Testis (tissue), 2 donors: ENCODE measurements at regions not wholly inside any gene's neighbourhood (a gene's known extent, or its start where the extent isn't known, plus 50 kb on each side); places are given as distances from the start of the nearest gene placed in this dataset.

ENCODE experiments used
- POLR2A ChIP-seq: fragments of 450-650 bp; IDR thresholded peaks from one replicate; pipeline ENCODE4 v1.6.1; 2017; ENCODE audit warnings: antibody characterized with exemption, mild to moderate bottlenecking, moderate library complexity
- TF ChIP-seq, protein P1 (sequence below), 3 experiments: fragments of 450-650 bp in 2 of 3; fragments of 200-600 bp in 1 of 3; sonication (generic) in 1 of 3; IDR thresholded peaks; one replicate each; pipeline ENCODE4 v1.5.1; 2016 to 2019; ENCODE audit warnings: antibody characterized with exemption in 3 of 3, mild to moderate bottlenecking in 2 of 3, moderate library complexity in 1 of 3

DNA sequence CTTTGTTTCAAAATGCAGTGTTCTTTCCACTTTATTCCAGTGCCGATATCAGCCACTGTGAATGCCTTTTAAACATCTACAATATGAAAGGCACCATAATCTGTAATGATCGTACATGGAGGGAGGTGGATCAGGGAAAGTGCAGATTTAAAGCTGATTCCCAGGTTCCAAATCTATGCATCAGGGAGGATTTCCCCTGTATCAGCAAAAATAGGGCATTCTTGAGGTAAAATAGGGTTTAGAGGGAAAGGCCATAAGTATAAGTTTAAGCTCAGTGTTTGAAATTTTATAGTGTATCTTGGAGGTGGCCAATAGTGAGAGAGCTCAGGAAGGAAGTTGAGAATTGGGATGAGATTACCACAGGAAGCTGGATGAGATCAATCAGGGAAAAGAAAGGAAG lies 289.7 kb upstream of the ID4 start:
- TF ChIP-seq, protein P1, sequence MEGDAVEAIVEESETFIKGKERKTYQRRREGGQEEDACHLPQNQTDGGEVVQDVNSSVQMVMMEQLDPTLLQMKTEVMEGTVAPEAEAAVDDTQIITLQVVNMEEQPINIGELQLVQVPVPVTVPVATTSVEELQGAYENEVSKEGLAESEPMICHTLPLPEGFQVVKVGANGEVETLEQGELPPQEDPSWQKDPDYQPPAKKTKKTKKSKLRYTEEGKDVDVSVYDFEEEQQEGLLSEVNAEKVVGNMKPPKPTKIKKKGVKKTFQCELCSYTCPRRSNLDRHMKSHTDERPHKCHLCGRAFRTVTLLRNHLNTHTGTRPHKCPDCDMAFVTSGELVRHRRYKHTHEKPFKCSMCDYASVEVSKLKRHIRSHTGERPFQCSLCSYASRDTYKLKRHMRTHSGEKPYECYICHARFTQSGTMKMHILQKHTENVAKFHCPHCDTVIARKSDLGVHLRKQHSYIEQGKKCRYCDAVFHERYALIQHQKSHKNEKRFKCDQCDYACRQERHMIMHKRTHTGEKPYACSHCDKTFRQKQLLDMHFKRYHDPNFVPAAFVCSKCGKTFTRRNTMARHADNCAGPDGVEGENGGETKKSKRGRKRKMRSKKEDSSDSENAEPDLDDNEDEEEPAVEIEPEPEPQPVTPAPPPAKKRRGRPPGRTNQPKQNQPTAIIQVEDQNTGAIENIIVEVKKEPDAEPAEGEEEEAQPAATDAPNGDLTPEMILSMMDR (IDR thresholded peaks at IDR 0.05): no peak
- TF ChIP-seq POLR2A: no peak
